K562 (cell line): ENCODE measurements at regions not wholly inside any gene's neighbourhood (a gene's known extent, or its start where the extent isn't known, plus 50 kb on each side); places are given as distances from the start of the nearest gene placed in this dataset.
A peak's percentile ranks its signal among the peaks of the same experiment; 100 is the strongest.

ENCODE experiments used
- BCL6 ChIP-seq: fragments of 250-450 bp; sonication (Bioruptor Pico); IDR thresholded peaks from 2 replicates; pipeline ENCODE4 v1.4.0; 2020
- FOXA3 ChIP-seq, 2 experiments: fragments of 450-650 bp in 1 of 2; sonication (generic) in 1 of 2; formaldehyde crosslinking; IDR thresholded peaks in 1 of 2; conservative IDR thresholded peaks in 1 of 2; 2 replicates each; pipeline versions ENCODE4 v1.4.0 to v1.8.0; 2020 to 2022; ENCODE audit warnings: mild to moderate bottlenecking in 2 of 2, missing genetic modification reagents in 1 of 2
- HBP1 ChIP-seq: fragments of 450-650 bp; formaldehyde crosslinking; IDR thresholded peaks from 2 replicates; pipeline ENCODE4 v1.4.0; 2022; ENCODE audit warnings: missing genetic modification characterization
- HNRNPL ChIP-seq: fragments of 200-400 bp; formaldehyde crosslinking; IDR thresholded peaks from 2 replicates; pipeline ENCODE4 v1.6.1; 2017; ENCODE audit warnings: low read depth, mild to moderate bottlenecking, low read length
- TAF9B ChIP-seq: fragments of 450-650 bp; IDR thresholded peaks from 2 replicates; pipeline ENCODE4 v1.6.1; 2018; ENCODE audit warnings: mild to moderate bottlenecking; ENCODE audit not compliant: partially characterized antibody
- ZBTB11 ChIP-seq, 3 experiments: fragments of 200-800 bp in 1 of 3; fragments of 250-450 bp in 1 of 3; fragments of 450-650 bp in 1 of 3; sonication (Bioruptor Pico) in 1 of 3; sonication (Bioruptor generic) in 1 of 3; formaldehyde crosslinking in 1 of 3; IDR thresholded peaks; 2 replicates each; pipeline versions ENCODE4 v1.6.1 to v1.8.0; 2016 to 2022; ENCODE audit warnings: mild to moderate bottlenecking in 2 of 3, missing genetic modification characterization in 2 of 3, missing compliant biosample characterization in 1 of 3, moderate library complexity in 1 of 3
- ZBTB33 ChIP-seq: sonication (generic); formaldehyde crosslinking; IDR thresholded peaks from 2 replicates; pipeline ENCODE4 v1.8.1; 2023; ENCODE audit warnings: mild to moderate bottlenecking, missing genetic modification reagents
- ZBTB40 ChIP-seq, 2 experiments: fragments of 450-650 bp in 1 of 2; sonication (generic) in 1 of 2; formaldehyde crosslinking in 1 of 2; IDR thresholded peaks; 2 replicates each; pipeline versions ENCODE4 v1.7.1 to v1.9.0; 2016 to 2022; ENCODE audit warnings: inconsistent platforms in 1 of 2, mild to moderate bottlenecking in 1 of 2, missing genetic modification reagents in 1 of 2
- ZNF324 ChIP-seq: fragments of 250-450 bp; sonication (Bioruptor Pico); IDR thresholded peaks from 2 replicates; pipeline ENCODE4 v1.4.0; 2020; ENCODE audit warnings: mild to moderate bottlenecking
- ZNF436 ChIP-seq: fragments of 250-450, 450-650 bp; sonication (Bioruptor Pico); formaldehyde crosslinking; IDR thresholded peaks from 2 replicates; pipeline ENCODE4 v1.7.0; 2020; ENCODE audit warnings: mild to moderate bottlenecking

DNA sequence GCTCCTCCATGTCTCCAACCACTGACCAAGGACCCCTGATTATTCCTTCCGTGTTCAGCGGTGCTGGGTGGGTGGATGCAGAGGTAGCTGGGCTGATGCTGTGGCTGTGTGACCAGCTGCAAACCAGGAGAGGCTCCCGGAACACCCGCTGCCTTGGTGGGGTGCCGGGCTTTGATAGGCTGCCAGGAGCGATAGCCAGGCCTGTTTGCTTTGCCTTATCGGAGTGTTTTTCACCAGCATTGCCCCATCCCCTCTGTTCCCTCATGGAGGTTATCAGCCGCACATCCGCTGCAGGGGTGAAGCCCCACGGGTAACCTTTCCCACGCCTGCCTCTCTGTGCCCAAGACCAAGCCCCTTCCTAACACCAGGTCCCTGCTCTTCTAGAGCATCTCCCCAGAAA, 354.3 kb downstream of the C16orf95 start (continued):
- TF ChIP-seq ZBTB40 (IDR thresholded peaks at IDR 0.05) (no peak), ZBTB40 (CRISPR knock-in tag; IDR thresholded peaks at IDR 0.05) (no peak), TAF9B (no peak), ZBTB11 (CRISPR knock-in tag; IDR thresholded peaks at IDR 0.05) (no peak), BCL6 (CRISPR knock-in tag) (no peak), ZNF436 (no peak), FOXA3 (CRISPR knock-in tag; conservative IDR thresholded peaks at IDR 0.05 in 1 of 2, IDR thresholded peaks at IDR 0.05 in 1 of 2) (peak in 1 of 2 experiments; percentile 76; a peak in 2 of 4 replicates), HNRNPL (no peak), HBP1 (CRISPR knock-in tag) (no peak), ZBTB33 (CRISPR knock-in tag) (no peak), ZNF324 (CRISPR knock-in tag) (no peak)
